ENCODE measurements at regions not wholly inside any gene's neighbourhood (a gene's known extent, or its start where the extent isn't known, plus 50 kb on each side); places are given as distances from the start of the nearest gene placed in this dataset.

- H3K36me3 ChIP-seq (ENCODE audit: insufficient read depth, low read length): no peaks in the 10 kb centered on the region
- H3F3A ChIP-seq (ENCODE audit: insufficient read depth, low read length): no peaks in the 10 kb centered on the region
- no peak for TF ChIP-seq EZH2 (IDR thresholded peaks at IDR 0.05; ENCODE audit: borderline replicate concordance, low read length)
- no peak for TF ChIP-seq CTCF (IDR thresholded peaks at IDR 0.05; ENCODE audit: low read length)
- no peaks in the 10 kb centered on the region for H3K4me1 ChIP-seq (ENCODE audit: insufficient read depth, low read length, severe bottlenecking)
- H3K79me2 ChIP-seq (ENCODE audit: insufficient read depth, low read length): no peaks in the 10 kb centered on the region
- H3K9me3 ChIP-seq (ENCODE audit: low read length): no peaks in the 10 kb centered on the region
- H3K9ac ChIP-seq (ENCODE audit: low read length): no peak overlapping the region
- no peaks in the 10 kb centered on the region for H3K27me3 ChIP-seq (ENCODE audit: insufficient read depth, low read length)
- no peak overlapping the region for H2AFZ ChIP-seq (ENCODE audit: low read length)
- H3K4me2 ChIP-seq (ENCODE audit: low read length): no peak overlapping the region
- no peaks in the 10 kb centered on the region for H4K20me1 ChIP-seq (ENCODE audit: insufficient read depth, low read length)
- H3K9me2 ChIP-seq (ENCODE audit: low read depth, low read length): no peaks in the 10 kb centered on the region
- no peak overlapping the region for H3K27ac ChIP-seq (ENCODE audit: low read depth, low read length, poor library complexity, severe bottlenecking)
- H3K4me3 ChIP-seq (ENCODE audit: low read depth, low read length, poor library complexity, severe bottlenecking): no peak overlapping the region
Measured at GRCh38 chr9:103674271-103674670, 419.8 kb upstream of the SMC2 start.

GRCh38 chr9:103680581-103680980, 413.5 kb upstream of the SMC2 start:
- Histone ChIP-seq H3K9me2 (ENCODE audit: low read depth, low read length) (no peaks in the 10 kb centered on the region), H3K27me3 (ENCODE audit: insufficient read depth, low read length) (no peaks in the 10 kb centered on the region), H4K20me1 (ENCODE audit: insufficient read depth, low read length) (no peaks in the 10 kb centered on the region), H3K4me3 (ENCODE audit: low read depth, low read length, poor library complexity, severe bottlenecking) (no peak overlapping the region), H3K4me2 (ENCODE audit: low read length) (no peak overlapping the region), H2AFZ (ENCODE audit: low read length) (no peak overlapping the region), H3K9ac (ENCODE audit: low read length) (no peak overlapping the region), H3K79me2 (ENCODE audit: insufficient read depth, low read length) (no peaks in the 10 kb centered on the region), H3K9me3 (ENCODE audit: low read length) (no peaks in the 10 kb centered on the region), H3K27ac (ENCODE audit: low read depth, low read length, poor library complexity, severe bottlenecking) (no peak overlapping the region), H3K4me1 (ENCODE audit: insufficient read depth, low read length, severe bottlenecking) (no peaks in the 10 kb centered on the region), H3F3A (ENCODE audit: insufficient read depth, low read length) (no peaks in the 10 kb centered on the region), H3K36me3 (ENCODE audit: insufficient read depth, low read length) (no peaks in the 10 kb centered on the region)
- TF ChIP-seq EZH2 (IDR thresholded peaks at IDR 0.05; ENCODE audit: borderline replicate concordance, low read length) (no peak), CTCF (IDR thresholded peaks at IDR 0.05; ENCODE audit: low read length) (no peak)

GRCh38 chr9:103681435-103681834, 412.7 kb upstream of the SMC2 start:
- Histone ChIP-seq H3K27ac (ENCODE audit: low read depth, low read length, poor library complexity, severe bottlenecking) (no peak overlapping the region), H3K27me3 (ENCODE audit: insufficient read depth, low read length) (no peaks in the 10 kb centered on the region), H3K4me3 (ENCODE audit: low read depth, low read length, poor library complexity, severe bottlenecking) (no peak overlapping the region), H3F3A (ENCODE audit: insufficient read depth, low read length) (no peaks in the 10 kb centered on the region), H3K9ac (ENCODE audit: low read length) (no peak overlapping the region), H4K20me1 (ENCODE audit: insufficient read depth, low read length) (no peaks in the 10 kb centered on the region), H2AFZ (ENCODE audit: low read length) (no peak overlapping the region), H3K36me3 (ENCODE audit: insufficient read depth, low read length) (no peaks in the 10 kb centered on the region), H3K9me3 (ENCODE audit: low read length) (no peaks in the 10 kb centered on the region), H3K4me2 (ENCODE audit: low read length) (no peak overlapping the region), H3K4me1 (ENCODE audit: insufficient read depth, low read length, severe bottlenecking) (no peaks in the 10 kb centered on the region), H3K79me2 (ENCODE audit: insufficient read depth, low read length) (no peaks in the 10 kb centered on the region), H3K9me2 (ENCODE audit: low read depth, low read length) (no peaks in the 10 kb centered on the region)
- no peak for TF ChIP-seq CTCF (IDR thresholded peaks at IDR 0.05; ENCODE audit: low read length)
- no peak for TF ChIP-seq EZH2 (IDR thresholded peaks at IDR 0.05; ENCODE audit: borderline replicate concordance, low read length)
